Omental fat pad (tissue), 3 donors: ENCODE measurements at regions not wholly inside any gene's neighbourhood (a gene's known extent, or its start where the extent isn't known, plus 50 kb on each side); places are given as distances from the start of the nearest gene placed in this dataset.

Experiments
- ATAC-seq: fragments of 150-250 bp; one replicate; pipeline ENCODE4 v1.9.1; 2016; ENCODE audit warnings: mild to moderate bottlenecking, moderate library complexity; ENCODE audit not compliant: low FRiP score
- DNase-seq: peaks from one replicate; pipeline ENCODE4 v3.0.0-alpha.2; 2019; ENCODE audit warnings: low spot score
- TF ChIP-seq, protein P1 (sequence below), 3 donors: fragments of 450-650 bp; IDR thresholded peaks; one replicate each; pipeline ENCODE4 v1.5.1; 2016 to 2017; ENCODE audit warnings: antibody characterized with exemption in 3 of 3, mild to moderate bottlenecking in 3 of 3, moderate library complexity in 2 of 3

DNA sequence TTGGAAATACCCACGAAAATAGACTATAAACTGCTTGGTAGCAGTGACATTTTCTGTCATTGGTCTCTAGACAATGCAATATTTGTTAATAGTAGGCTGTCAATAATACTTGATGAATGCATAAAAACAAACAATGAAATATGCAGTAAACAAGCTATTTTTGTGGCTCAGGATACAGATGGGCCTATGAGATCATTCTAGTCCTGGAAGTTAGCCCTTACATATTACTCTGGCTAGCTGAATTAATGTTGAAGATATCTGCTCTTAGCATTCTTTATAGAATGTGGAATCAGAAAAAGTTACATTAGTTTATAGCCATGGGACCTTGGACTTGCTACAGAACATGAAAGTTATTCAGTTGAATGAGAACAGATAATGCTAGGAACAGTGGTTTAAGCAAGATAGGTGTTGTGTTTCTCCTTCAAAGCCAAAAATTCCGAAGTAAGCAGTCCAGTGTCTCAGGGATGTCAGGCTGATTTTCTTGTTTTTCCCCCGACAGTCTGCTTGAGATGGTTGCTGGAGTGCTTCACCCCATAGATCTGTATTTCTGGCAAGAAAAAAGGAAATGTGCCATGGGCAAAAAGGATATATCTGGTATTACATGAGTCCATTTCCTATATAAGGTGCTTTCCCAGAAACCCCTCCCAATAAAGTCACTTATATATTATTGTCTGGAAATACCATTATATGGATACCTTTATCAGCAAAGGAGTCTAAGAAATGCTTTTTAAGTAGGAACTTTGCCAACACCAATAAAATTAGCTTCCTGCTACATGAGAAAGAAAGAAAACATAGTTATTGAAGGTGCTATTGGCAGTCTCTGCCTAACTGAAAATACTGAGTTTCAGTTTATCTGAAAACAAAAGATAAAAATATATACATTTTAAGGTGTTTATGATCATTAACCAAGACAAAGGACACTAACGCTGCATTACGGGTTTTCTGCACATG, 619.4 kb upstream of the ATP2B1 start:
- TF ChIP-seq, protein P1, sequence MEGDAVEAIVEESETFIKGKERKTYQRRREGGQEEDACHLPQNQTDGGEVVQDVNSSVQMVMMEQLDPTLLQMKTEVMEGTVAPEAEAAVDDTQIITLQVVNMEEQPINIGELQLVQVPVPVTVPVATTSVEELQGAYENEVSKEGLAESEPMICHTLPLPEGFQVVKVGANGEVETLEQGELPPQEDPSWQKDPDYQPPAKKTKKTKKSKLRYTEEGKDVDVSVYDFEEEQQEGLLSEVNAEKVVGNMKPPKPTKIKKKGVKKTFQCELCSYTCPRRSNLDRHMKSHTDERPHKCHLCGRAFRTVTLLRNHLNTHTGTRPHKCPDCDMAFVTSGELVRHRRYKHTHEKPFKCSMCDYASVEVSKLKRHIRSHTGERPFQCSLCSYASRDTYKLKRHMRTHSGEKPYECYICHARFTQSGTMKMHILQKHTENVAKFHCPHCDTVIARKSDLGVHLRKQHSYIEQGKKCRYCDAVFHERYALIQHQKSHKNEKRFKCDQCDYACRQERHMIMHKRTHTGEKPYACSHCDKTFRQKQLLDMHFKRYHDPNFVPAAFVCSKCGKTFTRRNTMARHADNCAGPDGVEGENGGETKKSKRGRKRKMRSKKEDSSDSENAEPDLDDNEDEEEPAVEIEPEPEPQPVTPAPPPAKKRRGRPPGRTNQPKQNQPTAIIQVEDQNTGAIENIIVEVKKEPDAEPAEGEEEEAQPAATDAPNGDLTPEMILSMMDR (IDR thresholded peaks at IDR 0.05) = no peak
- DNase-seq (no peak), ATAC-seq (no peak)

DNA sequence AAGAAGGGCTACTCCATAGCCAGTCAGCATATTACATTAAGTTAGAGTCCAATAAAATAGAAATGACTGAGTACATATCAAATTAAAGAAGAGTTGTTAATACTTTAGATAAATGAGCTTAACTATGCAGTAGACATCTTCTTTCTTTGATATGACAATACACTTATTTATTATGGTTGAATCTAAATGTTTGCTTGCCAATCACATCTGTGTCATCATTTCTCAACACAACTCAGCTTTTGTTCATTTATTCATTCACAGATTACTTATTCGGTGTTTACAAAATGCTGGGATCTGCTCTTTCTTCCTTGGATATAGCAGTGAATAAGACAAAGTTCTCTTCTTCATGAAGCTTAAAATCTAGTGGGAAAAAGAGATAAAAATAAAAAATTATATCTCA, 614.6 kb upstream of the ATP2B1 start:
- ATAC-seq (no peak), DNase-seq (no peak)
- TF ChIP-seq, protein P1 (IDR thresholded peaks at IDR 0.05) = no peak

DNA sequence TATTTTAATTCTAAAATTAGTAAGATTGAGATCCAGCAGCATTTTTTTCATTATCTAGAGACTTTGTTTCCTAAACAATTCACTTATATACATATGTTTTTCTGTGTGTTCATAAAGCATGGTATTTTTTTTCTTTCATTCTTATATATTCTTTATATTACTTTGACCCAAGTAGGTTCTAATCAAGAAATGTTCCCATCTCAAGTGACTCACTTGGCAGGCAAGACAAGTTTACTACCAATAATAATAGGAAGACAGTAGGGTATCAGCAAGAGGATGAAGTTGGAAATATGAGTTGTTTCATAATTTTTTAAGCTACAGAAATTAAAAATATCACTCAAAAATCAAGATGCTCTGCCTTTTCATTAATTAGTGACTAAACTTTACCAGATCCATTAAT, 613.4 kb upstream of the ATP2B1 start:
- no peak for ATAC-seq

DNA sequence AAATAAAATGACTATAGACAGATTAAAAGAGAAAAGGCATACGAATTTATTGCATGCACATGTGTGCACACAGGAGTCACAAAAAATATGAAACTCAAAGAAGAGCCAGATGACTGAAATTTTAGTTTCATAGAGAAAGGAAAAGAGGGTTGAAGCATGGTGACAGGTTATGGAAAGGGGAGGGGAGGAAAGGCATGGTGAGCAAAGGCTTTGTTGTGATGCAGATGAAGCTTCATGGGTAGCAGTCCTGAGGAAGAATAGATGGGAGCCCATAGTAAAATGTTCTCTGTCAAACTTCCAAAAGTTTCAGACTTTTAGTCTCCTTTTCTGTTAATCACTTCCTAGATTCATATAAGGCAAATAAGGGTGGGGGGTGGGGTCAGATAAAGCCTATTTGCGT, 612.7 kb upstream of the ATP2B1 start:
- TF ChIP-seq, protein P1 (IDR thresholded peaks at IDR 0.05) = no peak

More for the DNA sequence above, 613.4 kb upstream of the ATP2B1 start:
- DNase-seq = no peak
- TF ChIP-seq, protein P1 (IDR thresholded peaks at IDR 0.05) = no peak

DNA sequence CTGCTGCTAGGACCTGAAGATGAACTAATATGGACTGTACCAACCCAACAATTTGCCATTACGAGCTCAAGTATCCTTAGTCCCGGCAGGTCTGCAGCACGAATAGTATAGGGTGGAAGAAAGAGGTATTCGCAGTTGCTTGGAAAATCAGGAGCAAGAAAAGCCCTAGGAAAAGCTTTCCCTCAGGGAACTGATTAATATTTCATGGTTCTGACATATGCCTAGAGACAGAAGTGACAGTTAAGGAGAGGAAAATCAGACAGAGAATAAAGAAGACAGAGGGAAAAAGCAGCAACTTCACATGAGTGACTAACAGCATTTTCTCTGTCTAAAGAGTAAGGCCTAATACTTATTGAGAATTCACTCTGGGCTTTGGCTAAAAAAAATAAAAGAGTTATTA, 602.9 kb upstream of the ATP2B1 start:
- TF ChIP-seq, protein P1 (IDR thresholded peaks at IDR 0.05) = no peak
- DNase-seq (no peak), ATAC-seq (no peak)

More for the DNA sequence above, 612.7 kb upstream of the ATP2B1 start:
- no peak for ATAC-seq
- no peak for DNase-seq

DNA sequence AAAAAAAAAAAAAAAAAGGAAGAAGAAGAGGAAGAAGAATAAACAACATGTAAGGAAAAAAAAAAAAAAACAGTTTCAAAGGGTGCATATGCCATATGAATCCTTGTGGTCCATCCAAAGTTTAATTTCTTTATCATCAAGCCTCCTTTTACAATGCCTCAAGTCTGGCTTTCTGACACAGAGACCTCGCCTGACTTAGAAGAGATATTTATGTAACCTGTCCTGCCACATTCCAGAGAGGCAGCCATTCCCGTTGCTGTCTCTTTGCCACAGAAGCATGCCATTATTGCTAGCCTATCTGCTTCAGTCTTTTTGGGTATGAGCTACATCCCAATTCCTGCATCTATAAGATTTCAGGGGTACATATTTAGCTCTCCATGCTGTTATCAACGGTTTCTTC, 596.7 kb upstream of the ATP2B1 start:
- DNase-seq = no peak
- TF ChIP-seq, protein P1 (IDR thresholded peaks at IDR 0.05) = no peak
- no peak for ATAC-seq

DNA sequence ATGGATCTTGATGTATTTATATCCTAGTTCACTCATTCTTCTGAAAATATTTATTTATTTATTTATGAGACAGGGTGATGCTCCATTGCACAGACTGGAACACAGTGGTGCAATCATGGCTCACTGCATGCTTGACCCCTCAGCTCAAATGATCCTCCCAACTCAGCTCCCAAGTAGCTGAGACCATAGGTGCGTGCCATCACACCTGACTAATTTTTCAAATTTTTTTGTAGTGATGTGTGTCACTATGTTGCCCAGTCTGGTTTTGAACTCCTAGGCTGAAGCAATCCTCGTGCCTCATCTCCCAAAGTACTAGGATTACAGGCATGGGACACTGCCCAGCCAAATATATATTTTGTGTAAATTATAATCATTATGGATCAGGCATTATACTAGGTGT, 595.6 kb upstream of the ATP2B1 start:
- DNase-seq = no peak
- ATAC-seq = no peak
- TF ChIP-seq, protein P1 (IDR thresholded peaks at IDR 0.05) = no peak
